B cell (primary cell): ENCODE measurements at regions not wholly inside any gene's neighbourhood (a gene's known extent, or its start where the extent isn't known, plus 50 kb on each side); places are given as distances from the start of the nearest gene placed in this dataset.
"Not testable (repeated sequence)": the region's sequence is repeated elsewhere in the genome, so short reads cannot be mapped to it uniquely, and the experiment has no call there.

ENCODE experiments used
- CTCF ChIP-seq: fragments of 200-600 bp; IDR thresholded peaks from one replicate; pipeline ENCODE4 v1.8.0; 2022; ENCODE audit warnings: antibody characterized with exemption, mild to moderate bottlenecking
- EZH2 ChIP-seq: IDR thresholded peaks from 2 replicates; pipeline ENCODE4 v1.6.1; 2012; ENCODE audit warnings: borderline replicate concordance, low read depth, mild to moderate bottlenecking, moderate library complexity, low read length; ENCODE audit not compliant: insufficient read depth, poor library complexity, severe bottlenecking

GRCh38 chr21:10400622-10401361, 120.6 kb upstream of the TPTE start:
- TF ChIP-seq CTCF, EZH2: not testable (repeated sequence)
